CD14-positive monocyte (primary cell): ENCODE measurements at regions not wholly inside any gene's neighbourhood (a gene's known extent, or its start where the extent isn't known, plus 50 kb on each side); places are given as distances from the start of the nearest gene placed in this dataset.

Source experiments
- DNase-seq, 3 donors: peaks; one replicate each; pipeline ENCODE4 v3.0.0-alpha.2; 2011 to 2022
- H2AFZ ChIP-seq: 2 replicates; pipeline ENCODE4 v1.6.0; 2012; ENCODE audit warnings: mild to moderate bottlenecking, low read depth, low read length, inconsistent platforms; ENCODE audit not compliant: insufficient read depth, poor library complexity, severe bottlenecking
- H3K27ac ChIP-seq, 2 donors: 1 replicate in 1 of 2; 2 replicates in 1 of 2; pipeline ENCODE4 v1.5.1; 2012 to 2013; ENCODE audit warnings: low read length in 2 of 2, control low read depth in 1 of 2, inconsistent platforms in 1 of 2, low read depth in 1 of 2, mild to moderate bottlenecking in 1 of 2
- H3K27me3 ChIP-seq, 2 donors: one replicate each; pipeline versions ENCODE4 v1.6.0 to v1.6.1; 2011 to 2013; ENCODE audit warnings: low read length in 2 of 2; ENCODE audit not compliant: control insufficient read depth in 2 of 2, insufficient read depth in 2 of 2
- H3K36me3 ChIP-seq, 2 donors: replicated peaks in 1 of 2; 1 replicate in 1 of 2; 2 replicates in 1 of 2; pipeline versions ENCODE4 v1.5.1 to v1.6.1; 2012 to 2013; ENCODE audit warnings: low read length in 2 of 2, control low read depth in 1 of 2, inconsistent platforms in 1 of 2, mild to moderate bottlenecking in 1 of 2; ENCODE audit not compliant: insufficient read depth in 2 of 2, control insufficient read depth in 1 of 2
- H3K4me1 ChIP-seq, 2 donors: 1 replicate in 1 of 2; 2 replicates in 1 of 2; pipeline versions ENCODE4 v1.5.1 to v1.6.1; 2012 to 2013; ENCODE audit warnings: low read length in 2 of 2, control low read depth in 1 of 2, inconsistent platforms in 1 of 2, mild to moderate bottlenecking in 1 of 2, moderate library complexity in 1 of 2; ENCODE audit not compliant: insufficient read depth in 2 of 2, control insufficient read depth in 1 of 2
- H3K4me2 ChIP-seq: replicated peaks from 2 replicates; pipeline ENCODE3; 2012; ENCODE audit warnings: low read length, moderate library complexity, mild to moderate bottlenecking; ENCODE audit not compliant: poor library complexity, severe bottlenecking; ENCODE audit errors: extremely low read depth
- H3K4me3 ChIP-seq, 3 experiments: fragments of 200-600 bp in 1 of 3; sonication (generic) in 1 of 3; replicated peaks in 1 of 3; 1 replicate in 2 of 3; 2 replicates in 1 of 3; pipeline ENCODE4 v1.5.1; 2011 to 2013; ENCODE audit warnings: low read length in 3 of 3, mild to moderate bottlenecking in 3 of 3, control low read depth in 2 of 3, low read depth in 2 of 3, inconsistent platforms in 1 of 3, moderate library complexity in 1 of 3
- H3K79me2 ChIP-seq: 2 replicates; pipeline ENCODE4 v1.6.0; 2012; ENCODE audit warnings: mild to moderate bottlenecking, control low read depth, inconsistent platforms, low read length, moderate library complexity; ENCODE audit not compliant: insufficient read depth
- H3K9ac ChIP-seq: 2 replicates; pipeline ENCODE4 v1.6.0; 2017; ENCODE audit warnings: low read length, mild to moderate bottlenecking; ENCODE audit not compliant: insufficient read depth, poor library complexity, severe bottlenecking
- H3K9me3 ChIP-seq, 2 donors: replicated peaks in 1 of 2; 1 replicate in 1 of 2; 2 replicates in 1 of 2; pipeline versions ENCODE4 v1.5.1 to v1.6.1; 2012 to 2013; ENCODE audit warnings: low read length in 2 of 2, control low read depth in 1 of 2; ENCODE audit not compliant: control insufficient read depth in 1 of 2, insufficient read depth in 1 of 2
- H4K20me1 ChIP-seq: 2 replicates; pipeline ENCODE4 v1.6.0; 2012; ENCODE audit warnings: mild to moderate bottlenecking, low read length, control low read depth, moderate library complexity; ENCODE audit not compliant: insufficient read depth
- H3K27ac Mint-ChIP-seq, 7 donors: one replicate each; pipeline ENCODE4 v1.8.0; 2020; ENCODE audit warnings: mild to moderate bottlenecking in 7 of 7, mixed read lengths in 7 of 7, moderate library complexity in 6 of 7, inconsistent platforms in 2 of 7
- H3K27me3 Mint-ChIP-seq, 3 donors: one replicate each; pipeline ENCODE4 v1.8.0; 2021 to 2022; ENCODE audit warnings: low read depth in 3 of 3, mild to moderate bottlenecking in 3 of 3, mixed read lengths in 3 of 3, moderate library complexity in 3 of 3, inconsistent platforms in 1 of 3
- H3K36me3 Mint-ChIP-seq, 2 donors: one replicate each; pipeline ENCODE4 v1.8.0; 2020; ENCODE audit warnings: mixed read lengths in 2 of 2, inconsistent platforms in 1 of 2, mild to moderate bottlenecking in 1 of 2
- H3K4me1 Mint-ChIP-seq: one replicate; pipeline ENCODE4 v1.8.0; 2020; ENCODE audit warnings: mild to moderate bottlenecking, mixed read lengths
- H3K4me3 Mint-ChIP-seq, 2 donors: one replicate each; pipeline ENCODE4 v1.8.0; 2020; ENCODE audit warnings: mild to moderate bottlenecking in 2 of 2, mixed read lengths in 2 of 2, moderate library complexity in 1 of 2
- H3K9me3 Mint-ChIP-seq, 7 donors: one replicate each; pipeline ENCODE4 v1.8.0; 2020 to 2022; ENCODE audit warnings: mixed read lengths in 7 of 7, mild to moderate bottlenecking in 6 of 7, moderate library complexity in 6 of 7, inconsistent platforms in 2 of 7
- CTCF ChIP-seq: fragments of 200-600 bp; IDR thresholded peaks from one replicate; pipeline ENCODE4 v1.8.0; 2022; ENCODE audit warnings: antibody characterized with exemption, mild to moderate bottlenecking
- WGBS: methylation state at CpG from one replicate; pipeline ENCODE4 v1.1.5; 2013; ENCODE audit warnings: missing lambda C conversion rate; ENCODE audit not compliant: insufficient coverage; 5-methylcytosine and 5-hydroxymethylcytosine counted together
- intact Hi-C, 2 donors: fragments of 100-400 bp; cut with micrococcal nuclease; formaldehyde crosslinking; loops; one replicate each; pipeline versions ENCODE4 v1.15.0 to v1.15.1; 2023

GRCh38 chr7:124652237-124652636, 113.4 kb downstream of the GPR37 start:
- intact Hi-C loops, result no loop called here
- no peak overlapping the region for H3K27ac ChIP-seq

GRCh38 chr7:124651136-124651535, 114.5 kb downstream of the GPR37 start:
- no peak for DNase-seq
- Histone ChIP-seq H3K9me3 (no peaks in the 10 kb centered on the region), H3K4me2 (no peak overlapping the region), H4K20me1 (no peaks in the 10 kb centered on the region), H3K79me2 (no peaks in the 10 kb centered on the region), H3K27me3 (no peaks in the 10 kb centered on the region), H3K27ac (no peak overlapping the region), H3K9ac (no peak overlapping the region), H3K4me3 (no peak overlapping the region), H3K4me1 (no peaks in the 10 kb centered on the region), H2AFZ (no peak overlapping the region), H3K36me3 (no peaks in the 10 kb centered on the region)
- Mint-ChIP-seq H3K27me3 (peaks cover 0 to 2% (median 0%) of the 10 kb centered on the region in 3 donors), H3K36me3 (no peaks in the 10 kb centered on the region), H3K9me3 (peaks cover 0 to 4% (median 0%) of the 10 kb centered on the region in 7 donors), H3K4me1 (no peaks in the 10 kb centered on the region), H3K4me3 (no peak overlapping the region), H3K27ac (no peak overlapping the region)
- intact Hi-C loops, result no loop called here
- WGBS, result 92% methylated on average over 4 of the region's 4 CpGs
- no peak for TF ChIP-seq CTCF

More at GRCh38 chr7:124652237-124652636, 113.4 kb downstream of the GPR37 start:
- H3K4me1 Mint-ChIP-seq, result no peaks in the 10 kb centered on the region
- Histone ChIP-seq H3K36me3 (no peaks in the 10 kb centered on the region), H3K4me3 (no peak overlapping the region), H3K9ac (no peak overlapping the region), H3K27me3 (no peaks in the 10 kb centered on the region), H4K20me1 (no peaks in the 10 kb centered on the region), H3K4me2 (no peak overlapping the region), H3K9me3 (no peaks in the 10 kb centered on the region), H3K4me1 (no peaks in the 10 kb centered on the region), H3K79me2 (no peaks in the 10 kb centered on the region), H2AFZ (no peak overlapping the region)
- TF ChIP-seq CTCF, result no peak
- no peaks in the 10 kb centered on the region for H3K36me3 Mint-ChIP-seq
- H3K4me3 Mint-ChIP-seq, result no peak overlapping the region
- peaks cover 0 to 4% (median 0%) of the 10 kb centered on the region in 7 donors for H3K9me3 Mint-ChIP-seq
- H3K27me3 Mint-ChIP-seq, result peaks cover 0 to 2% (median 0%) of the 10 kb centered on the region in 3 donors
- no peak for DNase-seq
- H3K27ac Mint-ChIP-seq, result no peak overlapping the region
- no CpG with 5 or more reads among the region's 1 CpG for WGBS
